ENCODE measurements at regions not wholly inside any gene's neighbourhood (a gene's known extent, or its start where the extent isn't known, plus 50 kb on each side); places are given as distances from the start of the nearest gene placed in this dataset.

DNA sequence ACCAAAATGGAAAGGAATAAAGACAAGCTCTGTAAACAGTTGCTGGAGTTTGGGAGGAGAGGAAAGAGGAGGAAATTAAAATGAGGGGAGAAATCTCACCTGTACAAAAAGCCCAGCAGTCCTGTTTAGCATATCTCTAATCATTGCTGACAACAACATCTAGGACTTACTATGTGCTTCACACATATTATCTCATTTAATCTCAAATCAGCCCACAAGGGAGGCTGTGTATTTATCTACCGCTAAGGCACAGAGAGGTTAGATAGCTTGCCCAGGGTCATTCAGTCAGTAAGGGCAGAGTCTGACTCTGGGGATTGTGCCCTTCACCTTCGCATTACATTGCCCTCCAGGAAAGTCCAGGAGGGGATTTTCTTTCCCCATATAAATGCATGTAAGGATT, 233.3 kb downstream of the DLEU7 start:
- DNase-seq (no peak), ATAC-seq (no peak)
- TF ChIP-seq, protein P1, sequence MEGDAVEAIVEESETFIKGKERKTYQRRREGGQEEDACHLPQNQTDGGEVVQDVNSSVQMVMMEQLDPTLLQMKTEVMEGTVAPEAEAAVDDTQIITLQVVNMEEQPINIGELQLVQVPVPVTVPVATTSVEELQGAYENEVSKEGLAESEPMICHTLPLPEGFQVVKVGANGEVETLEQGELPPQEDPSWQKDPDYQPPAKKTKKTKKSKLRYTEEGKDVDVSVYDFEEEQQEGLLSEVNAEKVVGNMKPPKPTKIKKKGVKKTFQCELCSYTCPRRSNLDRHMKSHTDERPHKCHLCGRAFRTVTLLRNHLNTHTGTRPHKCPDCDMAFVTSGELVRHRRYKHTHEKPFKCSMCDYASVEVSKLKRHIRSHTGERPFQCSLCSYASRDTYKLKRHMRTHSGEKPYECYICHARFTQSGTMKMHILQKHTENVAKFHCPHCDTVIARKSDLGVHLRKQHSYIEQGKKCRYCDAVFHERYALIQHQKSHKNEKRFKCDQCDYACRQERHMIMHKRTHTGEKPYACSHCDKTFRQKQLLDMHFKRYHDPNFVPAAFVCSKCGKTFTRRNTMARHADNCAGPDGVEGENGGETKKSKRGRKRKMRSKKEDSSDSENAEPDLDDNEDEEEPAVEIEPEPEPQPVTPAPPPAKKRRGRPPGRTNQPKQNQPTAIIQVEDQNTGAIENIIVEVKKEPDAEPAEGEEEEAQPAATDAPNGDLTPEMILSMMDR (IDR thresholded peaks at IDR 0.05): no peak
- H3K4me3 ChIP-seq: no peak overlapping the region
- WGBS, 2 donors: 81 to 84% methylated on average over 2 of the region's 2 CpGs
- H3K4me1 ChIP-seq: peaks cover 0 to 7% (median 0%) of the 10 kb centered on the region in 9 donors
- no peaks in the 10 kb centered on the region for H3K9me3 ChIP-seq
- H3K27me3 ChIP-seq: no peaks in the 10 kb centered on the region
- H3K36me3 ChIP-seq: no peaks in the 10 kb centered on the region
- H3K27ac ChIP-seq: no peak overlapping the region
- intact Hi-C loops (cut with DNase I): no loop called here

DNA sequence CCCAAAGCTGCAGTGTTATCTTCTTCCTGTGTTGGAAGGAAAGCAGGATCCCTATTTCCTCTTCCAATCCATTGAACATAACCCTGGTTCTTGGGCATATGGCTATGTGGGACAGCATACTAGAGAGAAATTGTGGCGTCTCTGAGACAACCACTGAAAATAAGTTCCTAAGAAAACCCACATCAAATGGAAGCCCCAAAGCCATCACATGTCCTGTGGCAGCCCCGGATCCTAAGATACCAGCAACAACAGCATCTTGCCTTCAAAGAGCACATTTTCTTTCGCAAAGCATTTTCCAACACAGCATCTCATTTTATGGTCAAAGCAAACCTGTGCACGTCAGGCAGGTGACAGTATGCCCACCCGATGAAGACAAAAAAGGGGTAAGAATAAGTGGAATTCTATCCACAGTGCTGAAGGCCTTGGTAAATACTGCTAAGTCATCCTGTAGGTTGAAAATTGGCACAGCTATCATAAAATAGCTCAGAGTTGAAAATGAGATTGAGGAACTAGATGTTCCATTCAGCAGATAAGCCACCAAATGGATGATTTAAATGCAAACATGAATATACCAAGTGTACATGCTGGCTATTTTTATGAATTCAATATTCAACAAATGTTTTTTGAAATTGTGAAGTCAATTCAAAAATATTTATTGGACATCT, 232.2 kb downstream of the DLEU7 start:
- TF ChIP-seq, protein P1 (IDR thresholded peaks at IDR 0.05): no peak

DNA sequence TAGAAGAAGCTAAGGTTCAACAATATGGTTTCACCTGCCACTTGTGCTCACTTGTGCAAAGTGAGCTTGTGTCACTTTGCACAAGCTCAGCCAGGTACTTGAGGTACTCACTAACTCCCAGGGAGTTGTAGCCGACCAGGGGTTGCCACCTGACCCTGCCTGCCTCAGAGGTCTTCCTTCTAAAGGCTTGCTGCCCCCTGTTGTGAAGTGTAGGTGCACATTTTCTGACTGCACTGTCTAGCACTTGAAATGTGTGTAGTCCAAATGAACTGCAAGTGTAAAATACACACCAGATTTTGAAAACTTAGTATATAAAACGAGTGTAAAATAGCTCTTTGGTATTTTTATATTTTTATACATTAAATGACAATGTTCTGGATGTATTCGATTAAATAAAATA, 230.8 kb downstream of the DLEU7 start:
- Histone ChIP-seq H3K27ac (no peak overlapping the region), H3K9me3 (no peaks in the 10 kb centered on the region), H3K4me3 (no peak overlapping the region), H3K36me3 (no peaks in the 10 kb centered on the region), H3K4me1 (peaks cover 0 to 7% (median 0%) of the 10 kb centered on the region in 9 donors), H3K27me3 (no peaks in the 10 kb centered on the region)
- DNase-seq (no peak), ATAC-seq (peak in 2 of 8 donors; percentile 50 to 63)
- TF ChIP-seq, protein P1 (IDR thresholded peaks at IDR 0.05): no peak
- intact Hi-C loops (cut with DNase I): no loop called here
- 75% methylated on average over 3 of the region's 3 CpGs for WGBS, 2 donors

More for the DNA sequence above, 232.2 kb downstream of the DLEU7 start:
- no peak overlapping the region for H3K4me3 ChIP-seq
- H3K27me3 ChIP-seq: no peaks in the 10 kb centered on the region
- 91 to 94% methylated on average over 5 of the region's 5 CpGs for WGBS, 2 donors
- no peak overlapping the region for H3K27ac ChIP-seq
- intact Hi-C loops (cut with DNase I): no loop called here
- no peaks in the 10 kb centered on the region for H3K9me3 ChIP-seq
- ATAC-seq (no peak), DNase-seq (no peak)
- H3K36me3 ChIP-seq: no peaks in the 10 kb centered on the region
- peaks cover 0 to 7% (median 0%) of the 10 kb centered on the region in 9 donors for H3K4me1 ChIP-seq

DNA sequence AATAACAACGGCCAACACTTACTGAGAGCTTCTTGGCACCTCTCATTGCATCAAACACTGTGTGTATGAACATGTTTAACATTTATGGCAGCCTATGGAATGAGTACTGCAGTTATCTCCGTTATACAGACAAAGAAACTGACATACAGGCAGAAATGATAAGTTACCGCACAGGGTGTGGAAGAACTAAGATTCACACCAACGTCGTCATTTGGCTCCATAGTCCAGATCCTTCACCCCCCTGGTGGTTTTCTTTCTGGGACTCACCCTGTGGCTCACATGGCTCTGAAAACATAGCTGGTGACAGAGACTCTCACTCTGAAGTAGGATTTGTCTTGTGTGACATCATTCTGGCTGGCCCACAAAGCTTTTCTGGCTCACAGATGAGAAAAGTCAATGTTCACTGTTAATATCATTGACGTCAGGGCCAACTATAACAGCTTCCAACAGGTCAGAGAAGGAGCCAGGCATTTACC, 230.1 kb downstream of the DLEU7 start:
- peaks cover 0 to 7% (median 0%) of the 10 kb centered on the region in 9 donors for H3K4me1 ChIP-seq
- no peaks in the 10 kb centered on the region for H3K9me3 ChIP-seq
- intact Hi-C loops (cut with DNase I): no loop called here
- TF ChIP-seq, protein P1 (IDR thresholded peaks at IDR 0.05): no peak
- no peaks in the 10 kb centered on the region for H3K27me3 ChIP-seq
- H3K4me3 ChIP-seq: no peak overlapping the region
- DNase-seq: no peak
- peak in 6 of 8 donors; percentile 75 to 95 (median 92) for ATAC-seq
- no peaks in the 10 kb centered on the region for H3K36me3 ChIP-seq
- no peak overlapping the region for H3K27ac ChIP-seq
- 51 to 57% methylated on average over 6 of the region's 6 CpGs for WGBS, 2 donors
